ENCODE measurements at regions not wholly inside any gene's neighbourhood (a gene's known extent, or its start where the extent isn't known, plus 50 kb on each side); places are given as distances from the start of the nearest gene placed in this dataset.
"Not testable (repeated sequence)": the region's sequence is repeated elsewhere in the genome, so short reads cannot be mapped to it uniquely, and the experiment has no call there.

DNA sequence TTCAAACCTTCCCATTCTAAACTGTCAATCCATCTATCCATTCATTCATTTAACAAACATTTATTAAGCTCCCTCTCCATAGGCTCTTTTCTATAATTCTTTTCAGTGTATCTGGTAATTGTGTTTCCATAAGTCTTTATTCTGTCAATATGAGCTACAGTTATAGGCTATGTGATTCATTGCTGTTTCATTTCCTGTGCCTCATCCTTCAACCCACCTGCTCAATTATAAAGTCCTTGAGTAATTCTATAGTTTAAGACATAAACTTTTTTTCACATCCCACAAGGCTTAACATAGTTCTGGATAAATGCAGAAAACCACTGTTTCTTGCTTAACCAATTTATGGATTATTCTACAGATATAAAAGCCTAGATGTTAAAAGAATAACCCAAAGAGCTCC, 84.2 kb upstream of the PIK3C3 start:
- Histone ChIP-seq H3K9ac (ENCODE audit: low read depth in 1 of 2, low read length in 2 of 2) (no peak overlapping the region), H3K36me3 (ENCODE audit: control insufficient read depth in 4 of 4, insufficient read depth in 3 of 4, low read depth in 1 of 4, low read length in 3 of 4) (no peaks in the 10 kb centered on the region), H3K4me1 (ENCODE audit: control insufficient read depth in 4 of 4, insufficient read depth in 4 of 4, low read length in 3 of 4) (no peaks in the 10 kb centered on the region), H3K9me3 (ENCODE audit: control insufficient read depth in 4 of 4, low read length in 3 of 4) (no peaks in the 10 kb centered on the region), H3K4me3 (ENCODE audit: low read depth in 1 of 3, low read length in 3 of 3) (no peak overlapping the region), H3K27me3 (ENCODE audit: control insufficient read depth in 4 of 4, insufficient read depth in 4 of 4, low read length in 3 of 4) (no peaks in the 10 kb centered on the region), H3K27ac (ENCODE audit: low read depth in 1 of 2, low read length in 2 of 2) (no peak overlapping the region)
- no peak for DNase-seq (ENCODE audit: low spot score)
- TF ChIP-seq SP1 (IDR thresholded peaks at IDR 0.05): no peak
- no peak for TF ChIP-seq HNF4A (conservative IDR thresholded peaks at IDR 0.05)
- no peak for TF ChIP-seq YY1 (IDR thresholded peaks at IDR 0.05)
- TF ChIP-seq FOXA2 (IDR thresholded peaks at IDR 0.05): no peak
- TF ChIP-seq GABPA (IDR thresholded peaks at IDR 0.05 in 1 of 2, conservative IDR thresholded peaks at IDR 0.05 in 1 of 2): no peak
- no peak for TF ChIP-seq HNF4G (IDR thresholded peaks at IDR 0.05)
- TF ChIP-seq, protein P1, sequence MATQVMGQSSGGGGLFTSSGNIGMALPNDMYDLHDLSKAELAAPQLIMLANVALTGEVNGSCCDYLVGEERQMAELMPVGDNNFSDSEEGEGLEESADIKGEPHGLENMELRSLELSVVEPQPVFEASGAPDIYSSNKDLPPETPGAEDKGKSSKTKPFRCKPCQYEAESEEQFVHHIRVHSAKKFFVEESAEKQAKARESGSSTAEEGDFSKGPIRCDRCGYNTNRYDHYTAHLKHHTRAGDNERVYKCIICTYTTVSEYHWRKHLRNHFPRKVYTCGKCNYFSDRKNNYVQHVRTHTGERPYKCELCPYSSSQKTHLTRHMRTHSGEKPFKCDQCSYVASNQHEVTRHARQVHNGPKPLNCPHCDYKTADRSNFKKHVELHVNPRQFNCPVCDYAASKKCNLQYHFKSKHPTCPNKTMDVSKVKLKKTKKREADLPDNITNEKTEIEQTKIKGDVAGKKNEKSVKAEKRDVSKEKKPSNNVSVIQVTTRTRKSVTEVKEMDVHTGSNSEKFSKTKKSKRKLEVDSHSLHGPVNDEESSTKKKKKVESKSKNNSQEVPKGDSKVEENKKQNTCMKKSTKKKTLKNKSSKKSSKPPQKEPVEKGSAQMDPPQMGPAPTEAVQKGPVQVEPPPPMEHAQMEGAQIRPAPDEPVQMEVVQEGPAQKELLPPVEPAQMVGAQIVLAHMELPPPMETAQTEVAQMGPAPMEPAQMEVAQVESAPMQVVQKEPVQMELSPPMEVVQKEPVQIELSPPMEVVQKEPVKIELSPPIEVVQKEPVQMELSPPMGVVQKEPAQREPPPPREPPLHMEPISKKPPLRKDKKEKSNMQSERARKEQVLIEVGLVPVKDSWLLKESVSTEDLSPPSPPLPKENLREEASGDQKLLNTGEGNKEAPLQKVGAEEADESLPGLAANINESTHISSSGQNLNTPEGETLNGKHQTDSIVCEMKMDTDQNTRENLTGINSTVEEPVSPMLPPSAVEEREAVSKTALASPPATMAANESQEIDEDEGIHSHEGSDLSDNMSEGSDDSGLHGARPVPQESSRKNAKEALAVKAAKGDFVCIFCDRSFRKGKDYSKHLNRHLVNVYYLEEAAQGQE (IDR thresholded peaks at IDR 0.05): no peak
- no peak for TF ChIP-seq FOXA1 (IDR thresholded peaks at IDR 0.05)
- TF ChIP-seq RAD21 (IDR thresholded peaks at IDR 0.05): no peak
- no peak for TF ChIP-seq EGR1 (IDR thresholded peaks at IDR 0.05; ENCODE audit: low read depth in 2 of 2)
- TF ChIP-seq ZBTB33 (IDR thresholded peaks at IDR 0.05): no peak
- TF ChIP-seq, protein P2, sequence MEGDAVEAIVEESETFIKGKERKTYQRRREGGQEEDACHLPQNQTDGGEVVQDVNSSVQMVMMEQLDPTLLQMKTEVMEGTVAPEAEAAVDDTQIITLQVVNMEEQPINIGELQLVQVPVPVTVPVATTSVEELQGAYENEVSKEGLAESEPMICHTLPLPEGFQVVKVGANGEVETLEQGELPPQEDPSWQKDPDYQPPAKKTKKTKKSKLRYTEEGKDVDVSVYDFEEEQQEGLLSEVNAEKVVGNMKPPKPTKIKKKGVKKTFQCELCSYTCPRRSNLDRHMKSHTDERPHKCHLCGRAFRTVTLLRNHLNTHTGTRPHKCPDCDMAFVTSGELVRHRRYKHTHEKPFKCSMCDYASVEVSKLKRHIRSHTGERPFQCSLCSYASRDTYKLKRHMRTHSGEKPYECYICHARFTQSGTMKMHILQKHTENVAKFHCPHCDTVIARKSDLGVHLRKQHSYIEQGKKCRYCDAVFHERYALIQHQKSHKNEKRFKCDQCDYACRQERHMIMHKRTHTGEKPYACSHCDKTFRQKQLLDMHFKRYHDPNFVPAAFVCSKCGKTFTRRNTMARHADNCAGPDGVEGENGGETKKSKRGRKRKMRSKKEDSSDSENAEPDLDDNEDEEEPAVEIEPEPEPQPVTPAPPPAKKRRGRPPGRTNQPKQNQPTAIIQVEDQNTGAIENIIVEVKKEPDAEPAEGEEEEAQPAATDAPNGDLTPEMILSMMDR (IDR thresholded peaks at IDR 0.05; ENCODE audit: low read depth, low read length, missing input control): no peak
- no peak for TF ChIP-seq TAF1 (conservative IDR thresholded peaks at IDR 0.05)

DNA sequence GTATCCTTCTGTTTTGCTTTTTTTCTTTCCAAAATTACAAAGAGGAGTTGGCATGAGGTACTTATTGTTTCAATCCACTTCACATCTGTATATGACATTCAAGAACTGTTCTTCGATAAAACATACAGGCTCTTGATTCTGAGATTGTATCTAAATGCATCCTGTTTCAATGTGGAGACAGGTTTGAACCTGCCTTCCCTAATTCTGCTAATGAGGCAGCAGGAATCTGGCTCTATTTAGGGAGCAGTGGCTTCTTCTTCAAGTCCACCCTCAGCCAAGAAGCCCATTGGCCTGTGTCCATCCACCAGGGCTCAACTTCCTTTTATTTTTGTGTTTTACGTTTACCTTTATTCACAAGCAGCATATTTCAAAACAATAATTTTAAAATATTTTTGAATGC, 84.8 kb upstream of the PIK3C3 start:
- 91% methylated on average over 2 of the region's 2 CpGs for WGBS
- Histone ChIP-seq H3K36me3 (ENCODE audit: control insufficient read depth in 4 of 4, insufficient read depth in 3 of 4, low read depth in 1 of 4, low read length in 3 of 4) (no peaks in the 10 kb centered on the region), H3K27me3 (ENCODE audit: control insufficient read depth in 4 of 4, insufficient read depth in 4 of 4, low read length in 3 of 4) (no peaks in the 10 kb centered on the region), H3K4me3 (ENCODE audit: low read depth in 1 of 3, low read length in 3 of 3) (no peak overlapping the region), H3K9ac (ENCODE audit: low read depth in 1 of 2, low read length in 2 of 2) (no peak overlapping the region), H3K27ac (ENCODE audit: low read depth in 1 of 2, low read length in 2 of 2) (no peak overlapping the region), H3K4me1 (ENCODE audit: control insufficient read depth in 4 of 4, insufficient read depth in 4 of 4, low read length in 3 of 4) (no peaks in the 10 kb centered on the region), H3K9me3 (ENCODE audit: control insufficient read depth in 4 of 4, low read length in 3 of 4) (no peaks in the 10 kb centered on the region)
- no peak for TF ChIP-seq FOXA2 (IDR thresholded peaks at IDR 0.05)
- no peak for DNase-seq (ENCODE audit: low spot score)

DNA sequence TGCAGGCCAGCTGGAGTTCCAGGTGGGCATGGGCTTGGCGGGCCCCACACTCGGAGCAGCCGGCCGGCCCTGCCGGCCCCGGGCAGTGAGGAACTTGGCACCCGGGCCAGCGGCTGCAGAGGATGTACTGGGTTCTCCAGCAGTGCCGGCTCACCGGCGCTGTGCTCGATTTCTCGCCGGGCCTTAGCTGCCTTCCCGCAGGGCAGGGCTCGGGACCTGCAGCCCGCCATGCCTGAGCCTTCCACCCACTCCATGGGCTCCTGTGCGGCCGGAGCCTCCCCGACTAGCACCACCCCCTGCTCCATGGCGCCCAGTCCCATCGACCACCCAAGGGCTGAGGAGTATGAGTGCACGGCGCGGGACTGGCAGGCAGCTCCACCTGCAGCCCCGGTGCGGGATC, 89.2 kb upstream of the PIK3C3 start:
- not testable (repeated sequence) for H3K36me3 ChIP-seq (ENCODE audit: control insufficient read depth in 4 of 4, insufficient read depth in 3 of 4, low read depth in 1 of 4, low read length in 3 of 4); H3K27ac ChIP-seq (ENCODE audit: low read depth in 1 of 2, low read length in 2 of 2); H3K4me3 ChIP-seq (ENCODE audit: low read depth in 1 of 3, low read length in 3 of 3); H3K9ac ChIP-seq (ENCODE audit: low read depth in 1 of 2, low read length in 2 of 2); H3K27me3 ChIP-seq (ENCODE audit: control insufficient read depth in 4 of 4, insufficient read depth in 4 of 4, low read length in 3 of 4); H3K9me3 ChIP-seq (ENCODE audit: control insufficient read depth in 4 of 4, low read length in 3 of 4); H3K4me1 ChIP-seq (ENCODE audit: control insufficient read depth in 4 of 4, insufficient read depth in 4 of 4, low read length in 3 of 4); DNase-seq (ENCODE audit: low spot score)
- WGBS: 94% methylated on average over 27 of the region's 27 CpGs

Data from liver (tissue), 8 donors.